ENCODE measurements at regions not wholly inside any gene's neighbourhood (a gene's known extent, or its start where the extent isn't known, plus 50 kb on each side); places are given as distances from the start of the nearest gene placed in this dataset.

GRCh38 chr12:19575337-19576243 lies 136.3 kb downstream of the AEBP2 start:
- H3K27me3 ChIP-seq (replicated peaks; ENCODE audit: insufficient read depth, low read length) = no peaks in the 10 kb centered on the region
- DNase-seq = no peak
- H3K9me2 ChIP-seq (replicated peaks; ENCODE audit: insufficient read depth, low read length) = no peaks in the 10 kb centered on the region
- no peaks in the 10 kb centered on the region for H4K20me1 ChIP-seq (ENCODE audit: insufficient read depth, low read length)
- no peak overlapping the region for H2AFZ ChIP-seq (ENCODE audit: low read length)
- no peak overlapping the region for H3K9ac ChIP-seq (ENCODE audit: low read length)
- H3K79me2 ChIP-seq (ENCODE audit: low read length) = no peaks in the 10 kb centered on the region
- no peak overlapping the region for H3K4me3 ChIP-seq (ENCODE audit: low read length)
- H3K36me3 ChIP-seq (replicated peaks; ENCODE audit: insufficient read depth, low read length) = no peaks in the 10 kb centered on the region
- H3F3A ChIP-seq (ENCODE audit: insufficient read depth, low read length) = no peaks in the 10 kb centered on the region
- H3K4me2 ChIP-seq (ENCODE audit: low read depth, low read length) = no peak overlapping the region
- no peak for TF ChIP-seq EZH2phosphoT487 (IDR thresholded peaks at IDR 0.05; ENCODE audit: low read length)
- TF ChIP-seq, protein P1, sequence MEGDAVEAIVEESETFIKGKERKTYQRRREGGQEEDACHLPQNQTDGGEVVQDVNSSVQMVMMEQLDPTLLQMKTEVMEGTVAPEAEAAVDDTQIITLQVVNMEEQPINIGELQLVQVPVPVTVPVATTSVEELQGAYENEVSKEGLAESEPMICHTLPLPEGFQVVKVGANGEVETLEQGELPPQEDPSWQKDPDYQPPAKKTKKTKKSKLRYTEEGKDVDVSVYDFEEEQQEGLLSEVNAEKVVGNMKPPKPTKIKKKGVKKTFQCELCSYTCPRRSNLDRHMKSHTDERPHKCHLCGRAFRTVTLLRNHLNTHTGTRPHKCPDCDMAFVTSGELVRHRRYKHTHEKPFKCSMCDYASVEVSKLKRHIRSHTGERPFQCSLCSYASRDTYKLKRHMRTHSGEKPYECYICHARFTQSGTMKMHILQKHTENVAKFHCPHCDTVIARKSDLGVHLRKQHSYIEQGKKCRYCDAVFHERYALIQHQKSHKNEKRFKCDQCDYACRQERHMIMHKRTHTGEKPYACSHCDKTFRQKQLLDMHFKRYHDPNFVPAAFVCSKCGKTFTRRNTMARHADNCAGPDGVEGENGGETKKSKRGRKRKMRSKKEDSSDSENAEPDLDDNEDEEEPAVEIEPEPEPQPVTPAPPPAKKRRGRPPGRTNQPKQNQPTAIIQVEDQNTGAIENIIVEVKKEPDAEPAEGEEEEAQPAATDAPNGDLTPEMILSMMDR (IDR thresholded peaks at IDR 0.05; ENCODE audit: low read length) = no peak
- no peak for TF ChIP-seq EZH2 (optimal IDR thresholded peaks at IDR 0.05; ENCODE audit: low read depth, low read length)
- H3K27ac ChIP-seq (ENCODE audit: low read length) = no peak overlapping the region
- no peaks in the 10 kb centered on the region for H3K4me1 ChIP-seq (ENCODE audit: low read length)
- H3K9me3 ChIP-seq (replicated peaks; ENCODE audit: insufficient read depth, low read length) = no peaks in the 10 kb centered on the region

GRCh38 chr12:19576506-19577280 lies 137.4 kb downstream of the AEBP2 start:
- no peaks in the 10 kb centered on the region for H3K4me1 ChIP-seq (ENCODE audit: low read length)
- no peaks in the 10 kb centered on the region for H3K79me2 ChIP-seq (ENCODE audit: low read length)
- no peak for DNase-seq
- no peak overlapping the region for H3K4me3 ChIP-seq (ENCODE audit: low read length)
- TF ChIP-seq, protein P1 (IDR thresholded peaks at IDR 0.05; ENCODE audit: low read length) = no peak
- TF ChIP-seq EZH2phosphoT487 (IDR thresholded peaks at IDR 0.05; ENCODE audit: low read length) (no peak), EZH2 (optimal IDR thresholded peaks at IDR 0.05; ENCODE audit: low read depth, low read length) (no peak)
- H4K20me1 ChIP-seq (ENCODE audit: insufficient read depth, low read length) = no peaks in the 10 kb centered on the region
- no peak overlapping the region for H2AFZ ChIP-seq (ENCODE audit: low read length)
- no peaks in the 10 kb centered on the region for H3K9me3 ChIP-seq (replicated peaks; ENCODE audit: insufficient read depth, low read length)
- no peak overlapping the region for H3K4me2 ChIP-seq (ENCODE audit: low read depth, low read length)
- H3K27ac ChIP-seq (ENCODE audit: low read length) = no peak overlapping the region
- H3K9me2 ChIP-seq (replicated peaks; ENCODE audit: insufficient read depth, low read length) = no peaks in the 10 kb centered on the region
- no peaks in the 10 kb centered on the region for H3K27me3 ChIP-seq (replicated peaks; ENCODE audit: insufficient read depth, low read length)
- H3F3A ChIP-seq (ENCODE audit: insufficient read depth, low read length) = no peaks in the 10 kb centered on the region
- no peak overlapping the region for H3K9ac ChIP-seq (ENCODE audit: low read length)
- no peaks in the 10 kb centered on the region for H3K36me3 ChIP-seq (replicated peaks; ENCODE audit: insufficient read depth, low read length)

- Histone ChIP-seq H3K4me3 (ENCODE audit: low read length) (no peak overlapping the region), H3K79me2 (ENCODE audit: low read length) (no peaks in the 10 kb centered on the region), H3K27ac (ENCODE audit: low read length) (no peak overlapping the region), H3F3A (ENCODE audit: insufficient read depth, low read length) (no peaks in the 10 kb centered on the region), H3K9me3 (replicated peaks; ENCODE audit: insufficient read depth, low read length) (no peaks in the 10 kb centered on the region), H3K4me1 (ENCODE audit: low read length) (no peaks in the 10 kb centered on the region), H3K36me3 (replicated peaks; ENCODE audit: insufficient read depth, low read length) (no peaks in the 10 kb centered on the region), H3K9me2 (replicated peaks; ENCODE audit: insufficient read depth, low read length) (no peaks in the 10 kb centered on the region), H2AFZ (ENCODE audit: low read length) (no peak overlapping the region), H3K4me2 (ENCODE audit: low read depth, low read length) (no peak overlapping the region), H4K20me1 (ENCODE audit: insufficient read depth, low read length) (no peaks in the 10 kb centered on the region), H3K9ac (ENCODE audit: low read length) (no peak overlapping the region), H3K27me3 (replicated peaks; ENCODE audit: insufficient read depth, low read length) (no peaks in the 10 kb centered on the region)
- DNase-seq = no peak
- TF ChIP-seq EZH2phosphoT487 (IDR thresholded peaks at IDR 0.05; ENCODE audit: low read length) = no peak
Measured at GRCh38 chr12:19577281-19577530, 137.9 kb downstream of the AEBP2 start.
